ENCODE measurements at regions not wholly inside any gene's neighbourhood (a gene's known extent, or its start where the extent isn't known, plus 50 kb on each side); places are given as distances from the start of the nearest gene placed in this dataset.

GRCh38 chr9:14488421-14489190 lies 174.7 kb upstream of the NFIB start:
- Histone ChIP-seq H3K4me1 (ENCODE audit: control insufficient read depth, insufficient read depth, low read length) (no peaks in the 10 kb centered on the region), H3K27ac (ENCODE audit: low read length) (no peak overlapping the region), H3K4me3 (ENCODE audit: low read depth in 2 of 2, low read length in 2 of 2) (no peak overlapping the region), H3K36me3 (ENCODE audit: control insufficient read depth, insufficient read depth, low read length) (no peaks in the 10 kb centered on the region), H3K27me3 (ENCODE audit: control insufficient read depth, insufficient read depth, low read length) (no peaks in the 10 kb centered on the region), H3K9me3 (ENCODE audit: control insufficient read depth, insufficient read depth, low read depth, low read length) (no peaks in the 10 kb centered on the region)
- no peak for ATAC-seq
- TF ChIP-seq REST (IDR thresholded peaks at IDR 0.05; ENCODE audit: insufficient read depth in 1 of 2, low read depth in 2 of 2, low read length in 1 of 2) (no peak), CTCF (IDR thresholded peaks at IDR 0.05) (no peak), POLR2AphosphoS5 (IDR thresholded peaks at IDR 0.05; ENCODE audit: low read depth, low read length) (no peak)
- intact Hi-C loops (cut with micrococcal nuclease; ENCODE audit: unreplicated experiment) (no loop called here), in situ Hi-C loops (cut with HindIII; ENCODE audit: low pct_unique_long_range_greater_than_20kb, low sequenced_read_pairs) (no loop called here)
- POLR2A ChIA-PET, result no interaction called here
- no TSS peak for BruUV-seq (replicated peaks)
- no peak for DNase-seq (ENCODE audit: low read depth, low spot score)
- CTCF ChIA-PET, result no interaction called here

GRCh38 chr9:14487547-14488185 lies 173.7 kb upstream of the NFIB start:
- H3K9me3 ChIP-seq (ENCODE audit: control insufficient read depth, insufficient read depth, low read depth, low read length), result no peaks in the 10 kb centered on the region
- POLR2A ChIA-PET, result no interaction called here
- H3K27me3 ChIP-seq (ENCODE audit: control insufficient read depth, insufficient read depth, low read length), result no peaks in the 10 kb centered on the region
- no peak for DNase-seq (ENCODE audit: low read depth, low spot score)
- TF ChIP-seq CTCF (IDR thresholded peaks at IDR 0.05) (no peak), SIN3A (IDR thresholded peaks at IDR 0.05; ENCODE audit: borderline replicate concordance, insufficient read depth, low read depth, low read length) (no peak), REST (IDR thresholded peaks at IDR 0.05; ENCODE audit: insufficient read depth in 1 of 2, low read depth in 2 of 2, low read length in 1 of 2) (no peak), TCF7L2 (IDR thresholded peaks at IDR 0.05; ENCODE audit: low read depth, low read length) (no peak), POLR2AphosphoS5 (IDR thresholded peaks at IDR 0.05; ENCODE audit: low read depth, low read length) (no peak)
- intact Hi-C loops (cut with micrococcal nuclease; ENCODE audit: unreplicated experiment) (no loop called here), in situ Hi-C loops (cut with HindIII; ENCODE audit: low pct_unique_long_range_greater_than_20kb, low sequenced_read_pairs) (no loop called here)
- H3K36me3 ChIP-seq (ENCODE audit: control insufficient read depth, insufficient read depth, low read length), result no peaks in the 10 kb centered on the region
- CTCF ChIA-PET, result no interaction called here
- H3K4me1 ChIP-seq (ENCODE audit: control insufficient read depth, insufficient read depth, low read length), result no peaks in the 10 kb centered on the region
- H3K4me3 ChIP-seq (ENCODE audit: low read depth in 2 of 2, low read length in 2 of 2), result no peak overlapping the region
- H3K27ac ChIP-seq (ENCODE audit: low read length), result no peak overlapping the region
- no peak for ATAC-seq
- no TSS peak for BruUV-seq (replicated peaks)
